ENCODE measurements at regions not wholly inside any gene's neighbourhood (a gene's known extent, or its start where the extent isn't known, plus 50 kb on each side); places are given as distances from the start of the nearest gene placed in this dataset.

DNA sequence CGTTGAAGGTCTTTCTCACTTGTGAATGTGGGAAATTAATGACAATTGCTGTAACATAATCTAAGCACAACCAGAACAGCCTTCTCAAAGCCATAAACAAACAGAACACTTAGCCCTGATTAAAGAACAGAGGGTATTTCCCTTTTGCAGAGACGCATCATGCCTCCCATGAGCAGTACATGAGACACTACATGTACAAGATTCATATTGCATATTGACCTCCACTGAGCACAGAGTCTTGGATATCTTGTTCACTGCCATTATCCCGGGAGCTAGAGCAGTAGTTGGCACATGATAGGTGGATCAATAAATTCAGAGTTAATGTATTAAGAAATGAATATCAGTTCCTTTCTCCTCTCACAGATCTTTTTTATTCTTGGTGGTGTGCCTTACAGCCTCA lies 1194.3 kb upstream of the TENM4 start:
- intact Hi-C loops (cut with micrococcal nuclease), result no loop called here
- H3K36me3 Mint-ChIP-seq (ENCODE audit: low read depth), result no peaks in the 10 kb centered on the region
- H3K9me3 Mint-ChIP-seq, result peaks cover 7% of the 10 kb centered on the region
- CTCF ChIA-PET, result no interaction called here
- TF ChIP-seq, protein P1, sequence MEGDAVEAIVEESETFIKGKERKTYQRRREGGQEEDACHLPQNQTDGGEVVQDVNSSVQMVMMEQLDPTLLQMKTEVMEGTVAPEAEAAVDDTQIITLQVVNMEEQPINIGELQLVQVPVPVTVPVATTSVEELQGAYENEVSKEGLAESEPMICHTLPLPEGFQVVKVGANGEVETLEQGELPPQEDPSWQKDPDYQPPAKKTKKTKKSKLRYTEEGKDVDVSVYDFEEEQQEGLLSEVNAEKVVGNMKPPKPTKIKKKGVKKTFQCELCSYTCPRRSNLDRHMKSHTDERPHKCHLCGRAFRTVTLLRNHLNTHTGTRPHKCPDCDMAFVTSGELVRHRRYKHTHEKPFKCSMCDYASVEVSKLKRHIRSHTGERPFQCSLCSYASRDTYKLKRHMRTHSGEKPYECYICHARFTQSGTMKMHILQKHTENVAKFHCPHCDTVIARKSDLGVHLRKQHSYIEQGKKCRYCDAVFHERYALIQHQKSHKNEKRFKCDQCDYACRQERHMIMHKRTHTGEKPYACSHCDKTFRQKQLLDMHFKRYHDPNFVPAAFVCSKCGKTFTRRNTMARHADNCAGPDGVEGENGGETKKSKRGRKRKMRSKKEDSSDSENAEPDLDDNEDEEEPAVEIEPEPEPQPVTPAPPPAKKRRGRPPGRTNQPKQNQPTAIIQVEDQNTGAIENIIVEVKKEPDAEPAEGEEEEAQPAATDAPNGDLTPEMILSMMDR (IDR thresholded peaks at IDR 0.05), result no peak
- ATAC-seq (no peak), DNase-seq (no peak)
- POLR2A ChIA-PET, result no interaction called here
- no peaks in the 10 kb centered on the region for H3K27me3 Mint-ChIP-seq
- H3K4me3 Mint-ChIP-seq, result no peak overlapping the region
- no peaks in the 10 kb centered on the region for H3K4me1 Mint-ChIP-seq (ENCODE audit: low read depth)
- H3K27ac Mint-ChIP-seq, result no peak overlapping the region

DNA sequence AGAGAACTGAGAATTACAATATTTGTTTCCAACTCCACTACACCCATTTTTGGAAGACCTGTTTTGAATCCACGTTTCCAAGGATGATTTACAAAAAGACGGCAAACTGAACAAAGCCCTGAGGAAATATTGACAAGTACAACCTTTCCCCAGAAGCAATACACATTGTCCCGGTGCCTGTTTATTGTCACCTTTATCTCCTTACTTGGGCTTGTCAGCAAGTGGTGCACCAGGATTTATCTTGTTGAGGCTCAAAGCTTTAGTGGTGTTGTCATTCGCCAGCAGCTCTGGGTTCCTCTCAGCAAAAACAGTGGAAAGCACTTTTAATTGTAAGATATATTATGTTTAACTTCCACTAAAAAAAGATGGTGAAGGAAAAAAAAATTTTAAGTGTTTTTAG lies 1191.9 kb upstream of the TENM4 start:
- H3K36me3 Mint-ChIP-seq (ENCODE audit: low read depth), result no peaks in the 10 kb centered on the region
- CTCF ChIA-PET, result no interaction called here
- TF ChIP-seq, protein P1 (IDR thresholded peaks at IDR 0.05), result no peak
- no peaks in the 10 kb centered on the region for H3K27me3 Mint-ChIP-seq
- no peak overlapping the region for H3K27ac Mint-ChIP-seq
- POLR2A ChIA-PET, result no interaction called here
- no peak for DNase-seq
- no peak overlapping the region for H3K4me3 Mint-ChIP-seq
- no peak for ATAC-seq
- intact Hi-C loops (cut with micrococcal nuclease), result no loop called here
- H3K4me1 Mint-ChIP-seq (ENCODE audit: low read depth), result no peaks in the 10 kb centered on the region
- H3K9me3 Mint-ChIP-seq, result peaks cover 3% of the 10 kb centered on the region

DNA sequence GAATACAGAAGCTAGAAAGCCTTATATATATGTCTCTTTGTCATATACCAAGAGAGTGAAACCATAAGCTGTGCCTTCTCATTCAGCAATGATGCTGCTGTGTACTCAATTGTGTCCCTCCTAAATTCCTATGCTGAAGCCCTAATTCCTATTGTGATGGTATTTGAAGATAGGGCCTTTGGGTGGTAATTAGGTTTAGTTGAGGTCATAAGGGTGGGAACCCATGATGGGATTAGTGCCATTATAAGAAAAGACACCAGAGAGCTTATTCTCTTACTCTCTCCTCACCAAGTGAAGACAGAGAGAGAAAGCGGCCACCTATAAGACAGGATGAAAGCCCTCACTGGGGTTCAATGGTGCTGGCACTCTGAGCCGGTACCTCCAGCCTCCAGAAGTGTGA lies 1191.3 kb upstream of the TENM4 start:
- Mint-ChIP-seq H3K4me3 (no peak overlapping the region), H3K27ac (no peak overlapping the region), H3K9me3 (peaks cover 3% of the 10 kb centered on the region), H3K36me3 (ENCODE audit: low read depth) (no peaks in the 10 kb centered on the region), H3K4me1 (ENCODE audit: low read depth) (no peaks in the 10 kb centered on the region), H3K27me3 (no peaks in the 10 kb centered on the region)
- ATAC-seq, result no peak
- TF ChIP-seq, protein P1 (IDR thresholded peaks at IDR 0.05), result no peak
- DNase-seq, result no peak
- ChIA-PET CTCF (no interaction called here), POLR2A (no interaction called here)
- intact Hi-C loops (cut with micrococcal nuclease), result no loop called here

DNA sequence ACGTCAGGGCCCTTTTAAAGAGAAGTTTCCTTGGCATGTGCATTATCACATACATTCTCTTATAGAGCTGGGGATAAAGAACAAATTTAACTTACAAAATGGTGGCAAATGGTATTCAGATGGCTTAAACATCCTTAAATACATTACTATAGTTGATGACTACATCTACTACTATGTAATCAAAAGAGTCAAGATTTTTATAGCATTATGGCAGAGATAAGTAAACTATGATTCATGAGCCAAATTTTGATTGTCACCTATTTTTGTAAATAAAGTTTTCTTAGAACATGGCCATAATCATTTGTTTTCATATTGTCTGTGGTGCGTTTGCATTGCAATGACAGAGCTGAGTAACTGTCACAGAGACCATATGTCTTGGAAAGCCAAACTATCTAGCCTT lies 1188.6 kb upstream of the TENM4 start:
- ChIA-PET CTCF (no interaction called here), POLR2A (no interaction called here)
- TF ChIP-seq, protein P1 (IDR thresholded peaks at IDR 0.05), result no peak
- intact Hi-C loops (cut with micrococcal nuclease), result no loop called here
- H3K4me3 Mint-ChIP-seq, result no peak overlapping the region
- H3K9me3 Mint-ChIP-seq, result peaks cover 1% of the 10 kb centered on the region
- no peaks in the 10 kb centered on the region for H3K4me1 Mint-ChIP-seq (ENCODE audit: low read depth)
- H3K27ac Mint-ChIP-seq, result no peak overlapping the region
- H3K27me3 Mint-ChIP-seq, result no peaks in the 10 kb centered on the region
- ATAC-seq (no peak), DNase-seq (no peak)
- no peaks in the 10 kb centered on the region for H3K36me3 Mint-ChIP-seq (ENCODE audit: low read depth)

DNA sequence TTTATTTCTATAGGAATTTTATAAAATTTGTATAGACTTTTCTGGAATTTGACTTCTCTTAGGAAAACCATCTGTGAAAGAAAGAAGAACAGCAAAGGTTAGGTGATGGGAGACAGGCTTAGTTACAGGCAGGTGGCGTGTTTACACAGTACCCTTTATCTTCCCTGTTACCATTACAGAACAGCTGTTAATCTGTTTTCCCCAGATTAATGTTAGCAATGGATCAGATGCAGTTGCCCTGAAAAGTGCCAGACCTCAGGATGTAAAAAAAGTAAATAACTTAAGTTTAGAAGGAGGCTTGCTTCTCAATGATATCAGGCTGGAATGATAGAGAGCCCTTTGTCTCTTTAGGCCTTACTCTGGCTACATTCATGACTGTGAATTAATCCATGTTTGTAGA lies 1186.5 kb upstream of the TENM4 start:
- ChIA-PET CTCF (no interaction called here), POLR2A (no interaction called here)
- H3K4me3 Mint-ChIP-seq, result no peak overlapping the region
- H3K36me3 Mint-ChIP-seq (ENCODE audit: low read depth), result no peaks in the 10 kb centered on the region
- DNase-seq (no peak), ATAC-seq (no peak)
- H3K27me3 Mint-ChIP-seq, result no peaks in the 10 kb centered on the region
- H3K4me1 Mint-ChIP-seq (ENCODE audit: low read depth), result no peaks in the 10 kb centered on the region
- intact Hi-C loops (cut with micrococcal nuclease), result no loop called here
- H3K9me3 Mint-ChIP-seq, result no peaks in the 10 kb centered on the region
- no peak overlapping the region for H3K27ac Mint-ChIP-seq
- TF ChIP-seq, protein P1 (IDR thresholded peaks at IDR 0.05), result no peak
